PC-3 (cell line): ENCODE measurements at regions not wholly inside any gene's neighbourhood (a gene's known extent, or its start where the extent isn't known, plus 50 kb on each side); places are given as distances from the start of the nearest gene placed in this dataset.

Source experiments
- ATAC-seq: fragments of 200-7000 bp; cut with Tn5 transposase; 2 replicates; pipeline ENCODE4 v1.9.1; 2020; ENCODE audit warnings: mild to moderate bottlenecking, moderate library complexity
- BruUV-seq: library from RNA; stranded (reverse); fragments of 400-500 nt; replicated peaks from 2 replicates; lab custom pipeline; 2021; lab: Mats Ljungman, UMichigan
- CTCF ChIA-PET: fragments of 300-600 bp; sonication (Branson Sonifier 250); formaldehyde crosslinking; loops from one replicate; lab custom pipeline; 2022; ENCODE audit warnings: antibody characterized with exemption; lab: Charles Lee
- POLR2A ChIA-PET: fragments of 300-600 bp; sonication (Branson Sonifier 250); formaldehyde crosslinking; loops from one replicate; lab custom pipeline; 2022; ENCODE audit warnings: antibody characterized with exemption; ENCODE audit not compliant: unreplicated experiment; lab: Charles Lee
- DNase-seq: peaks from one replicate; pipeline ENCODE4 v3.0.0-alpha.2; 2015
- H2AFZ ChIP-seq: fragments of 300-600 bp; sonication (generic); 2 replicates; pipeline ENCODE4 v1.6.0; 2016; ENCODE audit warnings: antibody characterized with exemption, low read length
- H3F3A ChIP-seq: fragments of 300-600 bp; sonication (generic); one replicate; pipeline ENCODE4 v1.6.0; 2017; ENCODE audit warnings: antibody characterized with exemption, low read length, control low read depth, mild to moderate bottlenecking; ENCODE audit not compliant: unreplicated experiment
- H3K27ac ChIP-seq: fragments of 300-600 bp; sonication (generic); 2 replicates; pipeline ENCODE4 v1.5.1; 2016; ENCODE audit warnings: mild to moderate bottlenecking, low read length
- H3K27me3 ChIP-seq: fragments of 300-600 bp; sonication (generic); 2 replicates; pipeline ENCODE4 v1.6.1; 2016; ENCODE audit warnings: low read length, mixed read lengths
- H3K36me3 ChIP-seq: fragments of 300-600 bp; sonication (generic); 2 replicates; pipeline ENCODE4 v1.6.1; 2016; ENCODE audit warnings: low read depth, mixed run types, low read length, mixed read lengths
- H3K4me1 ChIP-seq: fragments of 300-600 bp; sonication (generic); 2 replicates; pipeline ENCODE4 v1.5.1; 2016; ENCODE audit warnings: low read length; ENCODE audit not compliant: insufficient read depth
- H3K4me2 ChIP-seq: fragments of 300-600 bp; sonication (generic); 2 replicates; pipeline ENCODE4 v1.6.0; 2016; ENCODE audit warnings: low read length
- H3K4me3 ChIP-seq: fragments of 300-600 bp; sonication (generic); 2 replicates; pipeline ENCODE4 v1.5.1; 2016; ENCODE audit warnings: mild to moderate bottlenecking, low read length, mixed read lengths
- H3K79me2 ChIP-seq: fragments of 300-600 bp; sonication (generic); 2 replicates; pipeline ENCODE4 v1.6.1; 2017; ENCODE audit warnings: low read length, mixed read lengths
- H3K9ac ChIP-seq: fragments of 300-600 bp; sonication (generic); 2 replicates; pipeline ENCODE4 v1.6.0; 2016; ENCODE audit warnings: mild to moderate bottlenecking, low read length
- H3K9me2 ChIP-seq: fragments of 300-600 bp; sonication (generic); replicated peaks from 2 replicates; pipeline ENCODE4 v1.6.1; 2016; ENCODE audit warnings: mixed run types, low read length, mixed read lengths
- H3K9me3 ChIP-seq: fragments of 300-600 bp; sonication (generic); 2 replicates; pipeline ENCODE4 v1.6.1; 2016; ENCODE audit warnings: low read length, mixed read lengths
- H4K20me1 ChIP-seq: fragments of 300-600 bp; sonication (generic); 2 replicates; pipeline ENCODE4 v1.6.1; 2016; ENCODE audit warnings: low read length, mixed read lengths
- EZH2 ChIP-seq: fragments of 300-600 bp; sonication (generic); IDR thresholded peaks from one replicate; pipeline ENCODE4 v1.6.1; 2017; ENCODE audit warnings: antibody characterized with exemption, mild to moderate bottlenecking, low read length; ENCODE audit not compliant: unreplicated experiment
- EZH2phosphoT487 ChIP-seq: fragments of 300-600 bp; sonication (generic); IDR thresholded peaks from 2 replicates; pipeline ENCODE4 v1.6.1; 2018; ENCODE audit warnings: mild to moderate bottlenecking, antibody characterized with exemption, low read length, borderline replicate concordance
- intact Hi-C: fragments of 100-400 bp; cut with micrococcal nuclease; formaldehyde crosslinking; loops from 2 replicates; pipeline ENCODE4 v1.9.0; 2023
- TF ChIP-seq, protein P1 (sequence below): fragments of 300-600 bp; sonication (generic); conservative IDR thresholded peaks from 2 replicates; pipeline ENCODE4 v1.5.1; 2017; ENCODE audit warnings: antibody characterized with exemption, low read depth, mild to moderate bottlenecking, low read length

DNA sequence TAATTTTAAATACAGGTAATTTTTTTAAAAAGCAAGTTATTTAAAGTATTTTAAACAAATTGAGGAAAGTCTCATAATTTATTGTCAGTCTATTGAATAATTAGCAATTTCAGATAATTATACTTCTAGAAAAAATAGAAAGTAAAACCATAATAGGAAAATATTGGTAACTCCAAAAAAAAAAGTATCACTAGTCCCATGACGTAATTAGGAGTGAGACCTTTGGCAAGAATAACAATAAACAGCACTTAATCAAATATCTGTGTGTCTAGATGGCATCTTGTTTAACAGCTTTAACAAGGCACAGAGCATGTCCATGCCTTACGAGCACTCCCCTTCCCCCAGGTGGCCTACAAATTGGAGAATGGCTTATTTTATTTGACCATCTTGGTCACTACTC lies 1683.6 kb upstream of the AGA start:
- H3K9me3 ChIP-seq, result no peaks in the 10 kb centered on the region
- intact Hi-C loops, result no loop called here
- no peak overlapping the region for H3K9ac ChIP-seq
- ChIA-PET POLR2A (no interaction called here), CTCF (no interaction called here)
- H3K27ac ChIP-seq, result no peak overlapping the region
- BruUV-seq, result no TSS peak
- H3K9me2 ChIP-seq, result no peaks in the 10 kb centered on the region
- no peaks in the 10 kb centered on the region for H3K27me3 ChIP-seq
- no peak for DNase-seq
- no peak overlapping the region for H3K4me3 ChIP-seq
- no peak overlapping the region for H2AFZ ChIP-seq
- no peaks in the 10 kb centered on the region for H3K4me1 ChIP-seq
- no peak for ATAC-seq
- TF ChIP-seq EZH2phosphoT487, result no peak
- TF ChIP-seq EZH2, result no peak
- TF ChIP-seq, protein P1, sequence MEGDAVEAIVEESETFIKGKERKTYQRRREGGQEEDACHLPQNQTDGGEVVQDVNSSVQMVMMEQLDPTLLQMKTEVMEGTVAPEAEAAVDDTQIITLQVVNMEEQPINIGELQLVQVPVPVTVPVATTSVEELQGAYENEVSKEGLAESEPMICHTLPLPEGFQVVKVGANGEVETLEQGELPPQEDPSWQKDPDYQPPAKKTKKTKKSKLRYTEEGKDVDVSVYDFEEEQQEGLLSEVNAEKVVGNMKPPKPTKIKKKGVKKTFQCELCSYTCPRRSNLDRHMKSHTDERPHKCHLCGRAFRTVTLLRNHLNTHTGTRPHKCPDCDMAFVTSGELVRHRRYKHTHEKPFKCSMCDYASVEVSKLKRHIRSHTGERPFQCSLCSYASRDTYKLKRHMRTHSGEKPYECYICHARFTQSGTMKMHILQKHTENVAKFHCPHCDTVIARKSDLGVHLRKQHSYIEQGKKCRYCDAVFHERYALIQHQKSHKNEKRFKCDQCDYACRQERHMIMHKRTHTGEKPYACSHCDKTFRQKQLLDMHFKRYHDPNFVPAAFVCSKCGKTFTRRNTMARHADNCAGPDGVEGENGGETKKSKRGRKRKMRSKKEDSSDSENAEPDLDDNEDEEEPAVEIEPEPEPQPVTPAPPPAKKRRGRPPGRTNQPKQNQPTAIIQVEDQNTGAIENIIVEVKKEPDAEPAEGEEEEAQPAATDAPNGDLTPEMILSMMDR, result no peak
- no peaks in the 10 kb centered on the region for H4K20me1 ChIP-seq
- no peaks in the 10 kb centered on the region for H3K79me2 ChIP-seq
- no peaks in the 10 kb centered on the region for H3K36me3 ChIP-seq
- H3K4me2 ChIP-seq, result no peak overlapping the region
- no peaks in the 10 kb centered on the region for H3F3A ChIP-seq

DNA sequence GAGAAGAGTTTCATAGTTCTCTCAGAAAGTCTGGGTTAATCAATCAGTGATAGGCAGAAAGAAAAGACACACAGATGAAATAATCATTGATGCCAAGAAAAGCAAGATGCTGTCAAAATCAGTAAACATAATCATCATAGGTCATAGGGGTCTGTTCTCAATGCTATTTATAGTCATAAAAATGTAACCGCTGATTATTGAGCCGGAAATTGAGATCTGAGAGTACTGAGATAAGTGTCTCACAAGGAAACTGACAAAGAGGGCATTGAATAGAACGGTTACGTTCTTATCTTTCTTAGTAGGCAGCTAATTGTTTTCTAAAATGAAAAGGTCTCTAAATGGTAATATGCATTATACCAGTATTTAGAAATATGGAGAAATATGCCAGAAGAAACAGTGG lies 1686.1 kb upstream of the AGA start:
- intact Hi-C loops, result no loop called here
- H3K9me3 ChIP-seq, result no peaks in the 10 kb centered on the region
- H3K9me2 ChIP-seq, result no peaks in the 10 kb centered on the region
- H3K36me3 ChIP-seq, result no peaks in the 10 kb centered on the region
- H3K4me2 ChIP-seq, result no peak overlapping the region
- H3K27me3 ChIP-seq, result no peaks in the 10 kb centered on the region
- TF ChIP-seq EZH2phosphoT487 (no peak), EZH2 (no peak)
- TF ChIP-seq, protein P1, result no peak
- no peak overlapping the region for H3K27ac ChIP-seq
- H3K9ac ChIP-seq, result no peak overlapping the region
- CTCF ChIA-PET, result interaction anchor here (0.6 kb wide), 1 partner anchor 597 kb away, joined by 3 read pairs; no protein-coding TSS in a partner anchor
- POLR2A ChIA-PET, result no interaction called here
- H3K4me3 ChIP-seq, result no peak overlapping the region
- no peaks in the 10 kb centered on the region for H4K20me1 ChIP-seq
- no peaks in the 10 kb centered on the region for H3F3A ChIP-seq
- H3K79me2 ChIP-seq, result no peaks in the 10 kb centered on the region
- ATAC-seq (no peak), DNase-seq (no peak)
- BruUV-seq, result no TSS peak
- H2AFZ ChIP-seq, result no peak overlapping the region
- no peaks in the 10 kb centered on the region for H3K4me1 ChIP-seq

DNA sequence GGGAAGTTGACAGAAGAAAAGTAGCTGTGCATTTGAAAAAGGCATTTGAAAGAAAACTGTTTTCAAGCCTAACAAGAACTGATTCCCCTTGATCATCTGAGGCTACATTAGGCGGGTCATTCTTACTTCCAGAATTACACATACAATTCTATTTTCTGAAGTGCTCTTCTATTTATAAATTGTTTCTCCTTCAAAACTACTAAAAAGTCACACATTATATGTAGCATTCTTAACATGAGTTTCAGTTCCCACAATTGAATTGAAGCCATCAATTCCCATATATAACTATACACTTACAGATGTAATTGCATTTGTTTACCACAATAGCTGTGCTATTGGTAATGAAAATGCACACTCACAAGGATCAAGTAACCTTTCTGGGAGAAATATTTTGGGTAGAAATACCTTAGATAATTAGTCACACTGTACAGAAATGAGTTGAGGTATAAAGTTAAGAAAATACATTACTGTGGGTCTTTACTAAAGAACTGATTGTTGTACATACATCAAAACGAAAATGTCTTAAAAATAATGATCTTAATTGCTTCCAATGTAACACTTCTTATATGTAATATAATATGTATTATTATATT lies 1688.0 kb upstream of the AGA start:
- H3K27me3 ChIP-seq, result no peaks in the 10 kb centered on the region
- ChIA-PET POLR2A (no interaction called here), CTCF (no interaction called here)
- H3K79me2 ChIP-seq, result no peaks in the 10 kb centered on the region
- no peaks in the 10 kb centered on the region for H3K4me1 ChIP-seq
- no peaks in the 10 kb centered on the region for H3F3A ChIP-seq
- no peak overlapping the region for H2AFZ ChIP-seq
- no peak overlapping the region for H3K4me3 ChIP-seq
- no peak overlapping the region for H3K9ac ChIP-seq
- H3K27ac ChIP-seq, result no peak overlapping the region
- DNase-seq (no peak), ATAC-seq (no peak)
- H3K36me3 ChIP-seq, result no peaks in the 10 kb centered on the region
- H3K9me3 ChIP-seq, result no peaks in the 10 kb centered on the region
- H3K9me2 ChIP-seq, result no peaks in the 10 kb centered on the region
- H4K20me1 ChIP-seq, result no peaks in the 10 kb centered on the region
- intact Hi-C loops, result no loop called here
- H3K4me2 ChIP-seq, result no peak overlapping the region
- TF ChIP-seq EZH2 (no peak), EZH2phosphoT487 (no peak)
- TF ChIP-seq, protein P1, result no peak
- no TSS peak for BruUV-seq
